HG02623 (cell line): ENCODE measurements at regions not wholly inside any gene's neighbourhood (a gene's known extent, or its start where the extent isn't known, plus 50 kb on each side); places are given as distances from the start of the nearest gene placed in this dataset.
"Not testable (repeated sequence)": the region's sequence is repeated elsewhere in the genome, so short reads cannot be mapped to it uniquely, and the experiment has no call there.

ENCODE experiments used
- ATAC-seq: cut with Tn5 transposase; IDR thresholded peaks from one replicate; pipeline ENCODE4 v1.9.1; 2021; ENCODE audit warnings: moderate library complexity; ENCODE audit not compliant: unreplicated experiment

GRCh38 chr16:85273293-85273692 lies 161.0 kb upstream of the CIBAR2 start:
- no peak for ATAC-seq

GRCh38 chr16:85274501-85274900 lies 162.2 kb upstream of the CIBAR2 start:
- no peak for ATAC-seq

- no peak for ATAC-seq
Measured at GRCh38 chr16:85274924-85275323, 162.7 kb upstream of the CIBAR2 start.

GRCh38 chr16:85275533-85276249 lies 163.4 kb upstream of the CIBAR2 start:
- ATAC-seq, result no peak

GRCh38 chr16:85276258-85276657 lies 164.0 kb upstream of the CIBAR2 start:
- no peak for ATAC-seq

- ATAC-seq, result no peak
Measured at GRCh38 chr16:85276721-85277120, 164.4 kb upstream of the CIBAR2 start.

GRCh38 chr16:85278839-85279238 lies 166.6 kb upstream of the CIBAR2 start:
- ATAC-seq, result no peak

GRCh38 chr16:85279402-85279801 lies 167.1 kb upstream of the CIBAR2 start:
- ATAC-seq, result no peak

- no peak for ATAC-seq
Measured at GRCh38 chr16:85279825-85280545, 167.7 kb upstream of the CIBAR2 start.

GRCh38 chr16:85281181-85281580 lies 168.9 kb upstream of the CIBAR2 start:
- ATAC-seq, result no peak

GRCh38 chr16:85282842-85283241 lies 170.6 kb upstream of the CIBAR2 start:
- ATAC-seq, result no peak

- no peak for ATAC-seq
Measured at GRCh38 chr16:85283305-85284050, 171.2 kb upstream of the CIBAR2 start.

- ATAC-seq, result no peak
Measured at GRCh38 chr16:85284141-85284817, 172.0 kb upstream of the CIBAR2 start.

- no peak for ATAC-seq
Measured at GRCh38 chr16:85285681-85286065, 173.4 kb upstream of the CIBAR2 start.

GRCh38 chr16:85286066-85286831 lies 174.0 kb upstream of the CIBAR2 start:
- ATAC-seq, result no peak

GRCh38 chr16:85286951-85287814 lies 174.9 kb upstream of the CIBAR2 start:
- ATAC-seq, result no peak

GRCh38 chr16:85287815-85288109 lies 175.5 kb upstream of the CIBAR2 start:
- ATAC-seq, result not testable (repeated sequence)

GRCh38 chr16:85288341-85288868 lies 176.1 kb upstream of the CIBAR2 start:
- no peak for ATAC-seq

- no peak for ATAC-seq
Measured at GRCh38 chr16:85288869-85289660, 176.8 kb upstream of the CIBAR2 start.
